Heart left ventricle (tissue), 13 donors: ENCODE measurements at regions not wholly inside any gene's neighbourhood (a gene's known extent, or its start where the extent isn't known, plus 50 kb on each side); places are given as distances from the start of the nearest gene placed in this dataset.

Experiments used
- POLR2A ChIP-seq, 2 donors: fragments of 450-650 bp; IDR thresholded peaks; one replicate each; pipeline ENCODE4 v1.6.1; 2017; ENCODE audit warnings: antibody characterized with exemption in 2 of 2, mild to moderate bottlenecking in 2 of 2, moderate library complexity in 2 of 2
- TF ChIP-seq, protein P1 (sequence below), 12 donors: fragments of 200-600 bp; sonication (generic) in 4 of 12; IDR thresholded peaks; one replicate each; pipeline versions ENCODE4 v1.5.0 to v1.8.0; 2018 to 2022; ENCODE audit warnings: antibody characterized with exemption in 12 of 12, mild to moderate bottlenecking in 5 of 12
- donor health status: ischemic (EF 13 %, LVEDD 7.1; RV severe dilation, severe dysfunction).
- donor health status: DM: no; HTN: yes; CAD: no.
- donor health status: DM: no; HTN: no; CAD: no.
- donor health status: ischemic (EF 25% LVEDD 6.9; RV normal size, moderate dysfunction).
- donor health status: ischemic (EF 25% LVEDD 5.7; RV mildly dilated, moderate dysfunction).
- donor health status: ischemic (EF 35%, LVEDD 5.7; RV mildly dilated, moderate dysfunction).
- donor health status: nonischemic (EF 11% LVEDD 7.7; RV severe dilation, severe dysfunction).
- donor health status: DM: yes; HTN: yes; CAD: no.
- donor health status: PGD.
- donor health status: ischemic (EF 29% LVEDD 5.4; RV normal size, mild dysfunction).
- donor health status: nonischemic (EF 23%, LVEDD 6.1; RV moderate dilation, normal function).

DNA sequence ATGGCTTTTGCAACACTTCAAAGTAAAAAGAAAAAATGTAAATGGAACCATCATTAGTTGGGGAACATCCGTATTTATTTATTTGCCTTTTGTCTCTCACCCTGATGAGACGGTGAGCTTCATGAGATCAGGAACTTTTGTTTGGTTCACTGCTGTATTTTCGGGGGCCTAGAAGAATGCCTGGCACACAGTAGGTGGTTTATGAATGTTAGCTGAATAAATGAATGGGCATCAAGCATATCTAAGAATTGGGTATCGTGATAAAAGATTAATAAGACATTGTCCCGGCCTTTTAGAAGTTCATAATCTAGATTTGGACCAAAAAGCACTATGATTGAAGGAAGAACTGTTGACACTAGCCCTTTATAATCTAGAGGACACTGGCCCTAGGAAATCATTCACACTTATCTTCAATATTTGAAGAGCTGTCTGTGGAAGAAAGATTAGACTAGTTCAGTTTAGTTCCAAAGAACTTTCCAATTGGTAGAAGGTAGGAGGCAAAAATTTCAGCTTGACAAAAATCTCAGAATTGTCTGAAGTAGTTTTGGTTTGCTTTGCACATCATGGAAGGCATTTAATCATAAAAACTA, 70.3 kb upstream of the CD83 start:
- TF ChIP-seq, protein P1, sequence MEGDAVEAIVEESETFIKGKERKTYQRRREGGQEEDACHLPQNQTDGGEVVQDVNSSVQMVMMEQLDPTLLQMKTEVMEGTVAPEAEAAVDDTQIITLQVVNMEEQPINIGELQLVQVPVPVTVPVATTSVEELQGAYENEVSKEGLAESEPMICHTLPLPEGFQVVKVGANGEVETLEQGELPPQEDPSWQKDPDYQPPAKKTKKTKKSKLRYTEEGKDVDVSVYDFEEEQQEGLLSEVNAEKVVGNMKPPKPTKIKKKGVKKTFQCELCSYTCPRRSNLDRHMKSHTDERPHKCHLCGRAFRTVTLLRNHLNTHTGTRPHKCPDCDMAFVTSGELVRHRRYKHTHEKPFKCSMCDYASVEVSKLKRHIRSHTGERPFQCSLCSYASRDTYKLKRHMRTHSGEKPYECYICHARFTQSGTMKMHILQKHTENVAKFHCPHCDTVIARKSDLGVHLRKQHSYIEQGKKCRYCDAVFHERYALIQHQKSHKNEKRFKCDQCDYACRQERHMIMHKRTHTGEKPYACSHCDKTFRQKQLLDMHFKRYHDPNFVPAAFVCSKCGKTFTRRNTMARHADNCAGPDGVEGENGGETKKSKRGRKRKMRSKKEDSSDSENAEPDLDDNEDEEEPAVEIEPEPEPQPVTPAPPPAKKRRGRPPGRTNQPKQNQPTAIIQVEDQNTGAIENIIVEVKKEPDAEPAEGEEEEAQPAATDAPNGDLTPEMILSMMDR (IDR thresholded peaks at IDR 0.05), result no peak
- TF ChIP-seq POLR2A (IDR thresholded peaks at IDR 0.05), result no peak
